ENCODE measurements at regions not wholly inside any gene's neighbourhood (a gene's known extent, or its start where the extent isn't known, plus 50 kb on each side); places are given as distances from the start of the nearest gene placed in this dataset.

GRCh38 chr2:35294636-35295263 lies 1060.8 kb upstream of the CRIM1 start:
- Mint-ChIP-seq H3K4me3 (no peak overlapping the region), H3K27ac (no peak overlapping the region), H3K27me3 (ENCODE audit: low read depth) (no peaks in the 10 kb centered on the region), H3K9me3 (peaks cover 3 to 4% of the 10 kb centered on the region in 2 donors), H3K36me3 (ENCODE audit: insufficient read depth in 2 of 2) (no peaks in the 10 kb centered on the region), H3K4me1 (ENCODE audit: low read depth) (no peaks in the 10 kb centered on the region)
- DNase-seq (no peak), ATAC-seq (replicated peaks in 1 of 2) (no peak)

GRCh38 chr2:35293261-35293660 lies 1062.3 kb upstream of the CRIM1 start:
- H3K4me3 Mint-ChIP-seq: no peak overlapping the region
- ATAC-seq (replicated peaks in 1 of 2): no peak
- no peak for DNase-seq
- H3K27me3 Mint-ChIP-seq (ENCODE audit: low read depth): no peaks in the 10 kb centered on the region
- H3K4me1 Mint-ChIP-seq (ENCODE audit: low read depth): no peaks in the 10 kb centered on the region
- H3K36me3 Mint-ChIP-seq (ENCODE audit: insufficient read depth in 2 of 2): no peaks in the 10 kb centered on the region
- H3K27ac Mint-ChIP-seq: no peak overlapping the region
- H3K9me3 Mint-ChIP-seq: peaks cover 3 to 6% of the 10 kb centered on the region in 2 donors

DNA sequence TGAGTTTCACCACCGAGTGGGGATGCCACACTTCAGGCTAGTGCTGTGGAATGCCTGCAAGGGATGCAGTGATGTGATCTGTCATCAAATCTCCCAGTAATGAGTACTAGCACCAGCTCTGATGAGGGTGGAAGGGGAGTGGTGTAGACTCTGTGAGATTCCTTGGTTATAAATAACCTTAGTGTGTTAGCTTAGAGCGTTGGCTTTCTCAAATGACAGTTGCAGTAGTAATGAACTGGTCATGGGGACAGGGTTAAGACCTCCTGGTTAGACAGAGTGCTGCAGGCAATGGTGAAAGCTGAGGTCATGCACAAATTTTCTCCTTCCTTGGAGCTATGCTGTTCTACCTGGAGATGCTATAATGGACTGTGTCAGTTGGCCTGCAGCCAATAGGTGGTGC lies 1063.4 kb upstream of the CRIM1 start:
- no peak overlapping the region for H3K4me3 Mint-ChIP-seq
- no peaks in the 10 kb centered on the region for H3K4me1 Mint-ChIP-seq (ENCODE audit: low read depth)
- H3K27ac Mint-ChIP-seq: no peak overlapping the region
- ATAC-seq (replicated peaks in 1 of 2) (no peak), DNase-seq (no peak)
- no peaks in the 10 kb centered on the region for H3K36me3 Mint-ChIP-seq (ENCODE audit: insufficient read depth in 2 of 2)
- H3K27me3 Mint-ChIP-seq (ENCODE audit: low read depth): no peaks in the 10 kb centered on the region
- H3K9me3 Mint-ChIP-seq: peaks cover 3 to 6% of the 10 kb centered on the region in 2 donors

GRCh38 chr2:35281702-35282101 lies 1073.9 kb upstream of the CRIM1 start:
- Mint-ChIP-seq H3K27me3 (ENCODE audit: low read depth) (no peaks in the 10 kb centered on the region), H3K27ac (no peak overlapping the region), H3K9me3 (peaks cover 1 to 6% of the 10 kb centered on the region in 2 donors), H3K4me3 (no peak overlapping the region), H3K4me1 (ENCODE audit: low read depth) (no peaks in the 10 kb centered on the region), H3K36me3 (ENCODE audit: insufficient read depth in 2 of 2) (no peaks in the 10 kb centered on the region)
- ATAC-seq (replicated peaks in 1 of 2): no peak
- DNase-seq: no peak

- no peak overlapping the region for H3K4me3 Mint-ChIP-seq
- ATAC-seq (replicated peaks in 1 of 2) (no peak), DNase-seq (no peak)
- H3K9me3 Mint-ChIP-seq: peaks cover 5 to 7% of the 10 kb centered on the region in 2 donors
- no peaks in the 10 kb centered on the region for H3K4me1 Mint-ChIP-seq (ENCODE audit: low read depth)
- no peak overlapping the region for H3K27ac Mint-ChIP-seq
- H3K27me3 Mint-ChIP-seq (ENCODE audit: low read depth): no peaks in the 10 kb centered on the region
- H3K36me3 Mint-ChIP-seq (ENCODE audit: insufficient read depth in 2 of 2): no peaks in the 10 kb centered on the region
These were observed 1099.8 kb upstream of the CRIM1 start for GRCh38 chr2:35255826-35256225.

DNA sequence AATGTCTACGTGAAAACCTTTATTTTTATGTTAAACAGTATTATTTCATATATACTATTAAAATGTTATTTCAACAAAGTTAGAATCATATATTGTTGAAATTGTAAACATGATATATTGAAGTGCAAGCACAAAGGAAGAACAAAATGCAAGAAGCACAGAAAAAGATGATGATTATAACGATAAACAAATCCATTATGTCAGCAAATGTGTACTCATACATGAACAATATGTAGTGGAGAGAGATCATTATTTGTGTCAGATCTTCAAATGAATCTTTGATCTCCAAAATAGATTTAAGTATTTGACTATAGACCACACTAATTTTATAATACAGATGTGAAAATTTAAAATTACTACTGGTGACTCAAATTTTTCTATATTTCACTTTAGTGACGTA lies 1104.4 kb upstream of the CRIM1 start:
- no peak overlapping the region for H3K4me3 Mint-ChIP-seq
- no peak for ATAC-seq (replicated peaks in 1 of 2)
- peaks cover 6 to 10% of the 10 kb centered on the region in 2 donors for H3K9me3 Mint-ChIP-seq
- no peaks in the 10 kb centered on the region for H3K27me3 Mint-ChIP-seq (ENCODE audit: low read depth)
- H3K36me3 Mint-ChIP-seq (ENCODE audit: insufficient read depth in 2 of 2): no peaks in the 10 kb centered on the region
- H3K27ac Mint-ChIP-seq: no peak overlapping the region
- H3K4me1 Mint-ChIP-seq (ENCODE audit: low read depth): no peaks in the 10 kb centered on the region
- no peak for DNase-seq

DNA sequence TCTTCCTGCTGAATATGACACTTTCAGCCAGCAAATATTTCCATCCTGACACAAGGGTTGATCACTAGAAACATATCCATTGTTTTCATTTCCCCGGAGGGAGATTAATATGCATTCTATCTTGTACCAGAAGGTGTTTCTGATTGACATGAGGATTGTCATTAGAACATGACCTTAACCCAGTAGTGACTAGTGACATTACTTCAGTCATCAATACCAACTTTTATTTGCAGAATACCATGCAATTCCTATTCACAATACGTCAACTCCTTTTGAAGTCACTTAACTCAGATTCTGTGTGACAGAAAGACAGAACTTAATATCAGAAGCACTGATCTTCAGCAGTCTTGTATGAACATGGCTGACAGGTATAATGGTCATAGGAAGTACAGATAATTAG lies 1108.9 kb upstream of the CRIM1 start:
- Mint-ChIP-seq H3K4me3 (no peak overlapping the region), H3K27ac (no peak overlapping the region), H3K36me3 (ENCODE audit: insufficient read depth in 2 of 2) (no peaks in the 10 kb centered on the region), H3K27me3 (ENCODE audit: low read depth) (no peaks in the 10 kb centered on the region), H3K4me1 (ENCODE audit: low read depth) (no peaks in the 10 kb centered on the region), H3K9me3 (peaks cover 4 to 7% of the 10 kb centered on the region in 2 donors)
- DNase-seq (no peak), ATAC-seq (replicated peaks in 1 of 2) (no peak)

- ATAC-seq (replicated peaks in 1 of 2) (no peak), DNase-seq (no peak)
- Mint-ChIP-seq H3K27ac (no peak overlapping the region), H3K4me3 (no peak overlapping the region), H3K36me3 (ENCODE audit: insufficient read depth in 2 of 2) (peaks cover 0 to 3% of the 10 kb centered on the region in 2 donors), H3K4me1 (ENCODE audit: low read depth) (no peaks in the 10 kb centered on the region), H3K27me3 (ENCODE audit: low read depth) (no peaks in the 10 kb centered on the region), H3K9me3 (peaks cover 5 to 8% of the 10 kb centered on the region in 2 donors)
These were observed 1127.0 kb upstream of the CRIM1 start for GRCh38 chr2:35228584-35228983.

- Mint-ChIP-seq H3K4me1 (ENCODE audit: low read depth) (no peaks in the 10 kb centered on the region), H3K27me3 (ENCODE audit: low read depth) (no peaks in the 10 kb centered on the region), H3K9me3 (no peaks in the 10 kb centered on the region), H3K27ac (no peak overlapping the region), H3K36me3 (ENCODE audit: insufficient read depth in 2 of 2) (no peaks in the 10 kb centered on the region), H3K4me3 (no peak overlapping the region)
- DNase-seq (no peak), ATAC-seq (replicated peaks in 1 of 2) (no peak)
These were observed 1135.1 kb upstream of the CRIM1 start for GRCh38 chr2:35220461-35220860.

- Mint-ChIP-seq H3K36me3 (ENCODE audit: insufficient read depth in 2 of 2) (peaks cover 0 to 1% of the 10 kb centered on the region in 2 donors), H3K9me3 (peaks cover 0 to 4% of the 10 kb centered on the region in 2 donors), H3K4me1 (ENCODE audit: low read depth) (no peaks in the 10 kb centered on the region), H3K27ac (no peak overlapping the region), H3K4me3 (no peak overlapping the region), H3K27me3 (ENCODE audit: low read depth) (no peaks in the 10 kb centered on the region)
- DNase-seq: no peak
- ATAC-seq (replicated peaks in 1 of 2): no peak
These were observed 1150.7 kb upstream of the CRIM1 start for GRCh38 chr2:35204881-35205280.

GRCh38 chr2:35204323-35204722 lies 1151.3 kb upstream of the CRIM1 start:
- no peak overlapping the region for H3K4me3 Mint-ChIP-seq
- H3K27me3 Mint-ChIP-seq (ENCODE audit: low read depth): no peaks in the 10 kb centered on the region
- H3K36me3 Mint-ChIP-seq (ENCODE audit: insufficient read depth in 2 of 2): peaks cover 0 to 3% of the 10 kb centered on the region in 2 donors
- peaks cover 3 to 7% of the 10 kb centered on the region in 2 donors for H3K9me3 Mint-ChIP-seq
- no peak overlapping the region for H3K27ac Mint-ChIP-seq
- ATAC-seq (replicated peaks in 1 of 2) (no peak), DNase-seq (no peak)
- no peaks in the 10 kb centered on the region for H3K4me1 Mint-ChIP-seq (ENCODE audit: low read depth)

DNA sequence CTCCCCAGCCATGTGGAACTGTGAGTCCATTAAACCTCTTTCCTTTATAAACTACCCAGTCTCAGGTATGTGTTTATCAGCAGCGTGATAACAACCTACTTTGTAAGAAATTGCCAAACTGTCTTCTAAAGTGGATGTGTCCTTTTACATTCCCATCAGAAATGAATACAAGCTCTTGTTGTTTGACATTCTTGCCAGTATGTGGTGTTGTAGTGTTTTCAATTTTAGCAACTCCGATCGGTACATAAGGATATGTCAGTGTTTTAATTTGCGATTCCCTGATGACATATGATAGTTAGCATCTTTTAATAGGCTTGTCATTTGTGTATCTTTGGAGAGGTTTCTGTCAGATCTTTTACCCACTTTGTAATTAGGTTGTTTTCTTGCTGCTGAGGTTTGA lies 1156.3 kb upstream of the CRIM1 start:
- Mint-ChIP-seq H3K4me1 (ENCODE audit: low read depth) (no peaks in the 10 kb centered on the region), H3K27ac (no peak overlapping the region), H3K9me3 (peaks cover 6 to 8% of the 10 kb centered on the region in 2 donors), H3K36me3 (ENCODE audit: insufficient read depth in 2 of 2) (peaks cover 0 to 3% of the 10 kb centered on the region in 2 donors), H3K4me3 (no peak overlapping the region), H3K27me3 (ENCODE audit: low read depth) (no peaks in the 10 kb centered on the region)
- DNase-seq: no peak
- ATAC-seq (replicated peaks in 1 of 2): no peak

DNA sequence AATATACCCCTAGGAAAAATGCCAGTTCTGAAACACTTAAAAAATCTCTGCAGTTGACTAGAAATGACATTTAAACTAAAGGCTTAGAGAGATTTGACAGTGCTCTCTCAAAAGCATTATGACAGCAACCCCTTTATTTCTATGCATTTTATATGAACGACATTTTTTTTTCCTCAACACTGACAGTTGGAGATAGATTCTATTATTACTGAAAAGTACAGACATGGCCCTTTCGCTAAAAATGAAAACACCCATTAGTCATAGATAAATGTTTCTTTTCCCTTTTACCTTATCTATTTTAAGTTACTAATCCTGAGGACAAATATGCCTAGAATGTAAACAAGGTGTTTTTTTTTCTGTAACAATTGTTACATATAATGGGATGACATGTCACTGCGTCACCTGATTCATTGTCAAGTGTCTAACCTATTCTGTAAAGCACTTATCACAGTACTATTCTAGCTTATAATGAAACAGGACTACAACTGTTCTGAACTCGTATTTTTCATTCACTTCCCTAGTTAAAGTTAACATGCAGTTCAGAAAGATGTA lies 1169.6 kb upstream of the CRIM1 start:
- ATAC-seq (replicated peaks in 1 of 2) (no peak), DNase-seq (no peak)
- H3K36me3 Mint-ChIP-seq (ENCODE audit: insufficient read depth in 2 of 2): no peaks in the 10 kb centered on the region
- no peak overlapping the region for H3K27ac Mint-ChIP-seq
- H3K4me1 Mint-ChIP-seq (ENCODE audit: low read depth): no peaks in the 10 kb centered on the region
- no peaks in the 10 kb centered on the region for H3K27me3 Mint-ChIP-seq (ENCODE audit: low read depth)
- H3K9me3 Mint-ChIP-seq: peaks cover 3 to 4% of the 10 kb centered on the region in 2 donors
- H3K4me3 Mint-ChIP-seq: no peak overlapping the region

GRCh38 chr2:35184471-35184870 lies 1171.1 kb upstream of the CRIM1 start:
- no peaks in the 10 kb centered on the region for H3K36me3 Mint-ChIP-seq (ENCODE audit: insufficient read depth in 2 of 2)
- H3K9me3 Mint-ChIP-seq: peaks cover 2 to 4% of the 10 kb centered on the region in 2 donors
- no peaks in the 10 kb centered on the region for H3K27me3 Mint-ChIP-seq (ENCODE audit: low read depth)
- ATAC-seq (replicated peaks in 1 of 2) (no peak), DNase-seq (no peak)
- no peaks in the 10 kb centered on the region for H3K4me1 Mint-ChIP-seq (ENCODE audit: low read depth)
- no peak overlapping the region for H3K27ac Mint-ChIP-seq
- H3K4me3 Mint-ChIP-seq: no peak overlapping the region
